ENCODE measurements at regions not wholly inside any gene's neighbourhood (a gene's known extent, or its start where the extent isn't known, plus 50 kb on each side); places are given as distances from the start of the nearest gene placed in this dataset.

GRCh38 chr16:49075709-49076108 is 205.9 kb downstream of the CBLN1 start:
- no peak overlapping the region for H2AFZ ChIP-seq (ENCODE audit: low read length)
- H3K27me3 ChIP-seq (replicated peaks; ENCODE audit: insufficient read depth, low read length): no peaks in the 10 kb centered on the region
- H3K9me3 ChIP-seq (replicated peaks; ENCODE audit: insufficient read depth, low read length): no peaks in the 10 kb centered on the region
- DNase-seq: no peak
- H3K27ac ChIP-seq (ENCODE audit: low read length): no peak overlapping the region
- no peaks in the 10 kb centered on the region for H3K4me1 ChIP-seq (ENCODE audit: low read length)
- no peaks in the 10 kb centered on the region for H3F3A ChIP-seq (ENCODE audit: insufficient read depth, low read length)
- H3K4me2 ChIP-seq (ENCODE audit: low read depth, low read length): no peak overlapping the region
- H4K20me1 ChIP-seq (ENCODE audit: insufficient read depth, low read length): no peaks in the 10 kb centered on the region
- no peak overlapping the region for H3K9ac ChIP-seq (ENCODE audit: low read length)
- TF ChIP-seq EZH2phosphoT487 (IDR thresholded peaks at IDR 0.05; ENCODE audit: low read length) (no peak), EZH2 (optimal IDR thresholded peaks at IDR 0.05; ENCODE audit: low read depth, low read length) (no peak)
- TF ChIP-seq, protein P1, sequence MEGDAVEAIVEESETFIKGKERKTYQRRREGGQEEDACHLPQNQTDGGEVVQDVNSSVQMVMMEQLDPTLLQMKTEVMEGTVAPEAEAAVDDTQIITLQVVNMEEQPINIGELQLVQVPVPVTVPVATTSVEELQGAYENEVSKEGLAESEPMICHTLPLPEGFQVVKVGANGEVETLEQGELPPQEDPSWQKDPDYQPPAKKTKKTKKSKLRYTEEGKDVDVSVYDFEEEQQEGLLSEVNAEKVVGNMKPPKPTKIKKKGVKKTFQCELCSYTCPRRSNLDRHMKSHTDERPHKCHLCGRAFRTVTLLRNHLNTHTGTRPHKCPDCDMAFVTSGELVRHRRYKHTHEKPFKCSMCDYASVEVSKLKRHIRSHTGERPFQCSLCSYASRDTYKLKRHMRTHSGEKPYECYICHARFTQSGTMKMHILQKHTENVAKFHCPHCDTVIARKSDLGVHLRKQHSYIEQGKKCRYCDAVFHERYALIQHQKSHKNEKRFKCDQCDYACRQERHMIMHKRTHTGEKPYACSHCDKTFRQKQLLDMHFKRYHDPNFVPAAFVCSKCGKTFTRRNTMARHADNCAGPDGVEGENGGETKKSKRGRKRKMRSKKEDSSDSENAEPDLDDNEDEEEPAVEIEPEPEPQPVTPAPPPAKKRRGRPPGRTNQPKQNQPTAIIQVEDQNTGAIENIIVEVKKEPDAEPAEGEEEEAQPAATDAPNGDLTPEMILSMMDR (IDR thresholded peaks at IDR 0.05; ENCODE audit: low read length): no peak
- H3K9me2 ChIP-seq (replicated peaks; ENCODE audit: insufficient read depth, low read length): no peaks in the 10 kb centered on the region
- no peaks in the 10 kb centered on the region for H3K79me2 ChIP-seq (ENCODE audit: low read length)
- H3K36me3 ChIP-seq (replicated peaks; ENCODE audit: insufficient read depth, low read length): no peaks in the 10 kb centered on the region
- no peak overlapping the region for H3K4me3 ChIP-seq (ENCODE audit: low read length)

DNA sequence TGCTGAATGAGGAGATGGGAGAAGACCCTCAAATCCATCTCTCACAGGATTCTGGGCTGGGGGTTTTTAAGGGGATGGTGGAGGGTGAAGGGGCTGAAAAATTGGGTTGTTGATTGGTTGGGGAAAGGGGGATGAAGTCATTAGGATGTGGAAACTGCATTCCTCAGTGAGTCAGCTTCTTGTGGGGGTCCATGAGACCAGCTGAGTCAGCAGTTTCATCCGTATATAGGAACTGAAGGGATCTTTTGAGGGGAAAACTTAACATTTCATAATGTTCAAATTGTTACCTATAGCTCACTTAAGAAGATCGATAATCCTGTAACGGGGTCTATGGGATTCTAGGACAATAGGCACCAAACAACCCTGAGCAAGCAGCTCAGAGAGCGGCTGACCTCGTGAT is 213.4 kb downstream of the CBLN1 start:
- Histone ChIP-seq H3K27me3 (replicated peaks; ENCODE audit: insufficient read depth, low read length) (no peaks in the 10 kb centered on the region), H4K20me1 (ENCODE audit: insufficient read depth, low read length) (no peaks in the 10 kb centered on the region), H3K4me1 (ENCODE audit: low read length) (no peaks in the 10 kb centered on the region), H3F3A (ENCODE audit: insufficient read depth, low read length) (no peaks in the 10 kb centered on the region), H3K27ac (ENCODE audit: low read length) (no peak overlapping the region), H3K79me2 (ENCODE audit: low read length) (no peaks in the 10 kb centered on the region), H2AFZ (ENCODE audit: low read length) (no peak overlapping the region), H3K9ac (ENCODE audit: low read length) (no peak overlapping the region), H3K4me3 (ENCODE audit: low read length) (no peak overlapping the region), H3K36me3 (replicated peaks; ENCODE audit: insufficient read depth, low read length) (no peaks in the 10 kb centered on the region), H3K9me2 (replicated peaks; ENCODE audit: insufficient read depth, low read length) (no peaks in the 10 kb centered on the region), H3K9me3 (replicated peaks; ENCODE audit: insufficient read depth, low read length) (no peaks in the 10 kb centered on the region), H3K4me2 (ENCODE audit: low read depth, low read length) (no peak overlapping the region)
- no peak for DNase-seq
- TF ChIP-seq, protein P1 (IDR thresholded peaks at IDR 0.05; ENCODE audit: low read length): no peak
- TF ChIP-seq EZH2phosphoT487 (IDR thresholded peaks at IDR 0.05; ENCODE audit: low read length) (no peak), EZH2 (optimal IDR thresholded peaks at IDR 0.05; ENCODE audit: low read depth, low read length) (no peak)

DNA sequence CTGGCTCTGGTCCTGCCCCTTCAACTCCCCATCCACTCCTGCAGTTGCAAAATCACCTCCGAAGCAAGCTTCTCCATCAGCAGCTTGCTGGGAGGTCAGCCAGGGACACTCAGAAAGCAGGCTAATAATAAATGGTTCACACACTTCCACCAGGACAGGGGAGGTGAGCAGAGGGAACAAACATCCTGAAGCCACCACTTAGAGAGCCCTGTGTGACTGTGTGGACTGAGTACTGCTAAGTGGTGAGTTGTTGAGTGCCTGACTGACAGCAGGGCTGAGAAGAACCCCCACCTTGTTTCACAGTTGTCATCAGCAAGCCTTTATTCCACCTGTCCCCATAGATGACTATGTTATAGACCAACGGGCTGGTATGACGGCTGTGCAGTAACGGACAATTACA is 213.9 kb downstream of the CBLN1 start:
- Histone ChIP-seq H3K9me2 (replicated peaks; ENCODE audit: insufficient read depth, low read length) (no peaks in the 10 kb centered on the region), H3K9ac (ENCODE audit: low read length) (no peak overlapping the region), H3K79me2 (ENCODE audit: low read length) (no peaks in the 10 kb centered on the region), H3K27ac (ENCODE audit: low read length) (no peak overlapping the region), H3K27me3 (replicated peaks; ENCODE audit: insufficient read depth, low read length) (no peaks in the 10 kb centered on the region), H3K36me3 (replicated peaks; ENCODE audit: insufficient read depth, low read length) (no peaks in the 10 kb centered on the region), H3F3A (ENCODE audit: insufficient read depth, low read length) (no peaks in the 10 kb centered on the region), H3K9me3 (replicated peaks; ENCODE audit: insufficient read depth, low read length) (no peaks in the 10 kb centered on the region), H3K4me3 (ENCODE audit: low read length) (no peak overlapping the region), H3K4me2 (ENCODE audit: low read depth, low read length) (no peak overlapping the region), H3K4me1 (ENCODE audit: low read length) (no peaks in the 10 kb centered on the region), H4K20me1 (ENCODE audit: insufficient read depth, low read length) (no peaks in the 10 kb centered on the region), H2AFZ (ENCODE audit: low read length) (no peak overlapping the region)
- no peak for DNase-seq
- TF ChIP-seq EZH2phosphoT487 (IDR thresholded peaks at IDR 0.05; ENCODE audit: low read length) (no peak), EZH2 (optimal IDR thresholded peaks at IDR 0.05; ENCODE audit: low read depth, low read length) (no peak)
- TF ChIP-seq, protein P1 (IDR thresholded peaks at IDR 0.05; ENCODE audit: low read length): no peak
